Mammary epithelial cell (primary cell): ENCODE measurements at regions not wholly inside any gene's neighbourhood (a gene's known extent, or its start where the extent isn't known, plus 50 kb on each side); places are given as distances from the start of the nearest gene placed in this dataset.
"Not testable (repeated sequence)": the region's sequence is repeated elsewhere in the genome, so short reads cannot be mapped to it uniquely, and the experiment has no call there.

Experiments
- CTCF ChIP-seq, 2 donors: IDR thresholded peaks in 1 of 2; conservative IDR thresholded peaks in 1 of 2; 2 replicates each; pipeline ENCODE4 v1.5.1; 2011 to 2012; ENCODE audit warnings: inconsistent platforms in 2 of 2, low read length in 2 of 2, mild to moderate bottlenecking in 2 of 2, control low read depth in 1 of 2, low read depth in 1 of 2; ENCODE audit not compliant: insufficient read depth in 1 of 2; ENCODE audit errors: extremely low read depth in 1 of 2
- EZH2 ChIP-seq: IDR thresholded peaks from 2 replicates; pipeline ENCODE4 v1.6.1; 2012; ENCODE audit warnings: low read length, inconsistent platforms, borderline replicate concordance

DNA sequence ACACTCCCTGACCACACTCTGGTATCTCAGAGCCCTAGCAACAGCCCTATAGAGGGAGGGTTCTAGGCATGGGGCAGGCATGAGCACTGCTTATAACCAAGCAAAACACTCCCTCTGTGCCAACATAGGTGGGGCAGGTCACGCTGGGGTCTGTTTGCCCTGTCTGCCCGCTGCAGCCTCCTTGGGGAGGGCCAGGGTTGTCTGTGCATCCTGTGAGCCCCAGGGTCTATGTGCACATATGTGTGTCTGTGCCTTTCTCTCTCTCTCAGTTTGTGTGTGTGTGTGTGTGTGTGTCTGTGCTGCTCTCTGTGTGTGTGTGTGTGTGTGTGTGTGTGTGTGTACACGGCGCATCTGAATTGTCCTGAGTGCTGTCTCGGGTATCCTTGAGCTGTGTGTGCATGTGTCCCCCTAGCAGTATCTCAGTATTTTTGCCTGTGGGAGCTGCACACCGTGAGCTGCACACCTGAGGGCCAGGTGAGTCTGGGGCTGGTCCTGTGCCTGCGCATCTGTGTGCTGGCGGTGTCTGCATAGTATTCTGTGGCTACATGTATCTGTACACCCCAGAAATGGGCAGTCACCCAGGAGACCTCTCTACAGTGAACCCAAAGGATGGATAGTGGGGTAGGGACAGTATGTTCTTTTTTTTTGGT, 121.5 kb downstream of the LAT start:
- not testable (repeated sequence) for TF ChIP-seq CTCF (conservative IDR thresholded peaks at IDR 0.05 in 1 of 2, IDR thresholded peaks at IDR 0.05 in 1 of 2; ENCODE audit: extremely low read depth in 1 of 2, insufficient read depth in 1 of 2, low read depth in 1 of 2, low read length in 2 of 2); EZH2
